Duodenal mucosa (tissue), 2 donors: ENCODE measurements at regions not wholly inside any gene's neighbourhood (a gene's known extent, or its start where the extent isn't known, plus 50 kb on each side); places are given as distances from the start of the nearest gene placed in this dataset.
"Not testable (repeated sequence)": the region's sequence is repeated elsewhere in the genome, so short reads cannot be mapped to it uniquely, and the experiment has no call there.

ENCODE experiments used
- H3K27ac ChIP-seq: one replicate; pipeline ENCODE4 v1.7.0; 2013; ENCODE audit warnings: low read depth, low read length
- H3K27me3 ChIP-seq, 2 donors: one replicate each; pipeline ENCODE4 v1.7.0; 2013; ENCODE audit warnings: low read length in 2 of 2, control low read depth in 1 of 2; ENCODE audit not compliant: insufficient read depth in 2 of 2, control insufficient read depth in 1 of 2
- H3K36me3 ChIP-seq, 2 donors: one replicate each; pipeline ENCODE4 v1.7.0; 2013; ENCODE audit warnings: low read length in 2 of 2, control low read depth in 1 of 2; ENCODE audit not compliant: insufficient read depth in 2 of 2, control insufficient read depth in 1 of 2
- H3K4me1 ChIP-seq, 2 donors: one replicate each; pipeline ENCODE4 v1.7.0; 2013; ENCODE audit warnings: low read length in 2 of 2, control low read depth in 1 of 2; ENCODE audit not compliant: insufficient read depth in 2 of 2, control insufficient read depth in 1 of 2
- H3K4me3 ChIP-seq, 2 donors: one replicate each; pipeline ENCODE4 v1.7.0; 2013; ENCODE audit warnings: low read length in 2 of 2, low read depth in 1 of 2
- H3K9ac ChIP-seq, 2 donors: one replicate each; pipeline ENCODE4 v1.7.0; 2013; ENCODE audit warnings: low read length in 2 of 2, low read depth in 1 of 2
- H3K9me3 ChIP-seq, 2 donors: one replicate each; pipeline ENCODE4 v1.7.0; 2013; ENCODE audit warnings: low read length in 2 of 2, control low read depth in 1 of 2; ENCODE audit not compliant: control insufficient read depth in 1 of 2

GRCh38 chr20:51997281-51997936, 194.2 kb downstream of the ZFP64 start:
- H3K4me1 ChIP-seq, H3K4me3 ChIP-seq, H3K36me3 ChIP-seq, H3K27me3 ChIP-seq, H3K27ac ChIP-seq, H3K9me3 ChIP-seq, H3K9ac ChIP-seq: not testable (repeated sequence)

DNA sequence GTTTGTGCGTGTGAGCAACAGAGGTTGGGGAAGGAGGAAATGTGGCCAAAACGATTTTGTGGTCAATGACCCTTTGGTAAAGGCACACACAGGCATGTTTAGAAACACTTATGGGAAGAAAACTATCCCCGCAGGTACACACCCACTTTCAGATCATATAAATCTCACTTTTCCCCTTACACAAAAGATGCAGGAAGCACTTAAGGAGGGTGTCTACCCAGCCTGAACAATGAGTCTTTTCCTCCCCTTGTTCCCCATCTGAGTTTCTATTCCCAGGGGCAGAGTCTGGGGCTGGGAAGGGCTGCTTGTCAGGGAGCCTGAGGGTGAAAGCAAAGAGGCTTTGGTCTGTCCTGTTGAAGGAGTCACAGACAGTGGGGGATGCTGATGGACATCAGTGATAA, 193.2 kb upstream of the SALL4 start:
- H3K9ac ChIP-seq = no peak overlapping the region
- no peaks in the 10 kb centered on the region for H3K4me1 ChIP-seq
- H3K9me3 ChIP-seq = no peaks in the 10 kb centered on the region
- H3K36me3 ChIP-seq = no peaks in the 10 kb centered on the region
- no peak overlapping the region for H3K4me3 ChIP-seq
- H3K27me3 ChIP-seq = no peaks in the 10 kb centered on the region
- H3K27ac ChIP-seq = no peak overlapping the region

DNA sequence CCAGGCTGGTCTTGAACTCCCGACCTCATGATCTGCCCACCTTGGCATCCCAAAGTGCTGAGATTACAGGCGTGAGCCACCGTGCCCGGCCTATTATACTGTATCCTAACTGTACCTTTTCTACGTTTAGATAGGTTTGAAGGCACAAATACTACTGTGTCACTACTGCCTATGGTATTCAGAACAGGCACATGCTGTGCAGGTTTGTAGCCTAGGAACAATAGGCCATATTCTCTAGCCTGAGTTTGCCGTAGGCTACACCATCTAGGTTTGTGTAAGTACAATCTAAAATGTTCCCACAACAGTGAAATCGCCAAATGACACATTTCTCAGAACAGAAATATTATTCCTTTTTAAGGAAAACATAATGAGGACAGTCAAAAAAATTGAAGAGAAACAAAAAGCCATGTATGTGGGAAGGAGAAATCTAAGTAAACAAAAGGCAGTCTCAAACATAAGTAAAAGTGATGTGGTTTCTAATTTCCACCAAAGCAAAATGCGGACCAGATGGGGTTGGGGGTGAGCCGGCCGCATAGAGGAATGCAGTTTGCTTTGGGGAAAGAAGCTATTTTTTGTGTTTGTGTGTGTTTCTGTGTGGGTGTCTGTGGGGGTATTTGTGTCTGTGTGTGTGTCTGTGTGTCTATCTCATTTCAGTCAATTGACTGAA, 192.6 kb upstream of the SALL4 start:
- Histone ChIP-seq H3K4me3 (no peak overlapping the region), H3K4me1 (no peaks in the 10 kb centered on the region), H3K27me3 (no peaks in the 10 kb centered on the region), H3K9me3 (no peaks in the 10 kb centered on the region), H3K36me3 (no peaks in the 10 kb centered on the region), H3K27ac (no peak overlapping the region), H3K9ac (no peak overlapping the region)

DNA sequence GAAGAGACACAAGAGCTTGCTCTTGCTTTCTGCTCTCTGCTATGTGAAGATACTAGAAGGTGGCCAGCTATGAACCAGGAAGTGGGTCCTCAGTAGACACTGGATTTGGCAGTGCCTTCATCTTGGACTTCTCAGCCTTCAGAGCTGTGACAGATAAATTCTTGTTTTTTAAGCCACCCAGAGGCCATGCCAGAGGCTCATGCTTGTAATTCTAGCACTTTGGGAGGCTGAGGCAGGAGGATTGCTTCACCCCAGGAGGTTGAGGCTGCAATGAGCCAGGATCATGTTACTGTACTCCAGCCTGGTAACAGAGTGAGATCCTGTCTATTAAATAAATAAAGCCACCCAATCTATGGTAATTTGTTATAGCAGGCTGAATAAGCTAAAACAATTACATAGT, 185.5 kb upstream of the SALL4 start:
- H3K27me3 ChIP-seq = no peaks in the 10 kb centered on the region
- no peak overlapping the region for H3K9ac ChIP-seq
- peaks cover 0 to 4% of the 10 kb centered on the region in 2 donors for H3K4me1 ChIP-seq
- H3K9me3 ChIP-seq = no peaks in the 10 kb centered on the region
- H3K36me3 ChIP-seq = no peaks in the 10 kb centered on the region
- no peak overlapping the region for H3K4me3 ChIP-seq
- H3K27ac ChIP-seq = no peak overlapping the region

DNA sequence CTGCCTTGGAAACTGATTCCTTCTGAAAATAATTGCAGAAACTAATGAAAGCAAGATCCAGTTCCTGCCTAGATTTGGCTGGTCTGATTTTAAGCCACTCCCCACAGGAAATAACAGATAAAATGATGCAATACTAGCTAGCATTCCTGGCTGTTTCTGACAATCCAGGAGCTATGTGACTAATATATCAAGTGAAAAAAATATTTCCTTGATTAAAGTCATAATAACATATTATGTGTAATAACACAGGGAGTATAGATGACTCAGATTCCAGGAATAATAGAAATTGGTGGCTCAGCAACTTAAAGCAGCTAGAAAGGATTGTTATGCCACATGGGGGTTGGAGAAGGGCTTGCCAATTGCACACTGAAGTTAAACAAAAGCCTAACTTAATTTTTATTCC, 182.7 kb upstream of the SALL4 start:
- peaks cover 0 to 4% of the 10 kb centered on the region in 2 donors for H3K4me1 ChIP-seq
- no peaks in the 10 kb centered on the region for H3K9me3 ChIP-seq
- H3K4me3 ChIP-seq = no peak overlapping the region
- no peak overlapping the region for H3K27ac ChIP-seq
- H3K9ac ChIP-seq = no peak overlapping the region
- H3K27me3 ChIP-seq = no peaks in the 10 kb centered on the region
- H3K36me3 ChIP-seq = no peaks in the 10 kb centered on the region

- Histone ChIP-seq H3K9me3 (peaks cover 0 to 5% of the 10 kb centered on the region in 2 donors), H3K36me3 (no peaks in the 10 kb centered on the region), H3K4me3 (no peak overlapping the region), H3K27ac (no peak overlapping the region), H3K27me3 (no peaks in the 10 kb centered on the region), H3K9ac (no peak overlapping the region), H3K4me1 (peaks cover 0 to 4% of the 10 kb centered on the region in 2 donors)
Observed at GRCh38 chr20:51980277-51980676, 178.0 kb upstream of the SALL4 start.

- Histone ChIP-seq H3K4me3 (no peak overlapping the region), H3K27me3 (no peaks in the 10 kb centered on the region), H3K36me3 (no peaks in the 10 kb centered on the region), H3K9me3 (peaks cover 0 to 5% of the 10 kb centered on the region in 2 donors), H3K9ac (no peak overlapping the region), H3K27ac (no peak overlapping the region), H3K4me1 (no peaks in the 10 kb centered on the region)
Observed at GRCh38 chr20:51979226-51979625, 176.9 kb upstream of the SALL4 start.

- no peaks in the 10 kb centered on the region for H3K4me1 ChIP-seq
- H3K4me3 ChIP-seq = no peak overlapping the region
- H3K27ac ChIP-seq = no peak overlapping the region
- H3K36me3 ChIP-seq = no peaks in the 10 kb centered on the region
- H3K27me3 ChIP-seq = no peaks in the 10 kb centered on the region
- no peak overlapping the region for H3K9ac ChIP-seq
- H3K9me3 ChIP-seq = peaks cover 0 to 5% of the 10 kb centered on the region in 2 donors
Observed at GRCh38 chr20:51978070-51978501, 175.8 kb upstream of the SALL4 start.

DNA sequence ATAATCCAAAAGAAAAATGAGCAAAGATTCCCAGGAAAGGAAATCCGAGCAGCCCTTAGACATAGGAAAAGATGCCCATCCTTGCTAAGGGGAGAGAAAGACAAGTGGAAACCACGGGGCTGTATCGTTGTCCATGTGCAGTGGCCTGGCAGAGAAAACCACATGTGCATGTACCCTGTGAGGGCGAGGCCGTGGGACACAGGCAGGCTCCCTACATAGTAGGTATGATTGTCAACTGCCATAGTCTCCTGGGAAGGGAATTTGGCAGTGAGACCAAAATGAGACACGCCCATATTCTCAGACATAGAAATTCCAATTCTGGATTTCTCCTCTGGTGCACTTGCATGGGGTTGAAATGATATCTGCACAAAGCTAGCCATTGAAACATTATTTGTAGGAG, 169.7 kb upstream of the SALL4 start:
- Histone ChIP-seq H3K27ac (no peak overlapping the region), H3K36me3 (no peaks in the 10 kb centered on the region), H3K4me1 (no peaks in the 10 kb centered on the region), H3K9ac (no peak overlapping the region), H3K27me3 (no peaks in the 10 kb centered on the region), H3K9me3 (no peaks in the 10 kb centered on the region), H3K4me3 (no peak overlapping the region)

DNA sequence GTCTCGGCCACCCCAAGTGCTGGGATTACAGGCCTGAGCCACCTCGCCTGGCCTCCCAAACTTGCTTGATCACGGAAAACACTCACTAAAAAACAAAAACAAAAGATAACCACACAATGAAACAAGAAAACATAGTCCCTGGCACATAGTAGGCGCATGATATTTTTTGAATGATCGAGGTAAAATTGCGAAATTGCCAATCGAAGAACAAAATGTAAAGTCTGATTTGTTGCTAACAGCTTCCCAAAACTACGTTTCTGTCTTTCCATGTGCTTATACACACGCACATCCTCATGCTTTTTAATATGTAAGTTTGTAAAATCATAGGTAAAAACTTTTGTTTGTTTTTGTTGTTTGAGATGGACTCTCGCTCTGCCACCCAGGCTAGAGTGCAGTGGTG, 168.5 kb upstream of the SALL4 start:
- H3K36me3 ChIP-seq = no peaks in the 10 kb centered on the region
- H3K9me3 ChIP-seq = no peaks in the 10 kb centered on the region
- H3K27me3 ChIP-seq = no peaks in the 10 kb centered on the region
- H3K27ac ChIP-seq = no peak overlapping the region
- H3K4me1 ChIP-seq = no peaks in the 10 kb centered on the region
- H3K4me3 ChIP-seq = no peak overlapping the region
- no peak overlapping the region for H3K9ac ChIP-seq
